ENCODE measurements at regions not wholly inside any gene's neighbourhood (a gene's known extent, or its start where the extent isn't known, plus 50 kb on each side); places are given as distances from the start of the nearest gene placed in this dataset.

DNA sequence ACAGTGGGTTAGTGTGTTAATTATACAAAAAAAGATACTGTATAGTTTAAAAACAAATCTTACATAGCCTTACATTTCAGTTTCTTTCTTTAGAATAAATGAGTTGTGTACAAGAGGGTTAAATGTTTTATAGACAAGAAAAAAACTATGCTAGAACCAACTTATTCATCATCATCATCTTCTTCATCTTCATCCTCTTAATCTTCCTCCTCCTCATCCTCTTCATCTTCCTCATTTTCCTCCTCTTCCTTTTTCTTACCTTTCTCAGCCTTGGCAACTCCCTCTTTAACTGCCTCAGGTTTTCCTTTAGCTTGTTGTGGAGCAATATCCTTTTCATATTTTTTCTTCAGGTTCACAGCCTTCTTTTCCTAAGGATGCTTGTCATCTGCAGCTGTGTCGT is 53.7 kb downstream of the RPS12 start:
- TF ChIP-seq GABPA (IDR thresholded peaks at IDR 0.05; ENCODE audit: low read depth) (no peak), POLR2AphosphoS5 (IDR thresholded peaks at IDR 0.05; ENCODE audit: low read depth) (no peak), CTCF (IDR thresholded peaks at IDR 0.05; ENCODE audit: insufficient read depth, low read length) (no peak), SPI1 (IDR thresholded peaks at IDR 0.05; ENCODE audit: borderline replicate concordance, low read depth) (no peak)
- no peak for DNase-seq (ENCODE audit: low read depth in 1 of 2, low spot score in 1 of 2)
- no peak overlapping the region for H3K27ac ChIP-seq (replicated peaks)
- no peaks in the 10 kb centered on the region for H3K27me3 ChIP-seq (ENCODE audit: insufficient read depth, poor library complexity, severe bottlenecking)
- H3K4me3 ChIP-seq (replicated peaks; ENCODE audit: insufficient read depth, low read length): no peak overlapping the region

DNA sequence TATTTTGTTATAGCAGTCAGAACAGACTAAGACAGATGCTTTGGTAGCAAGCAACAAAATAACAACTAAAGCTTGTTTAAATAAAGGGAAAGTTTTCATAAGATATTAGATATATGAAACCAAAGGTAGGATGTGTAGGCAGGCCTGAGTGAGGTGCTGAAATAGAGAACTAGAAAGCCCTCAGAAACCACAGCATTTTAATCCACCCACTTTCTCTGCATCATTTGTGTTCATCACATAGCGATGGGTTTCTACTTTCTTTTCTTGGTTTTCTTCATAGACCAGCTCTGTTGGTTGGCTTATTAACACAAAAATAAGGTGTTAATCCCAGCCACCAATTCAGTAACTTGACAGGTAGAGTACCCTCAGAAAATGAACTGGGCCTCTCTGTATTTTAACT is 58.6 kb downstream of the RPS12 start:
- H3K27ac ChIP-seq (replicated peaks): no peak overlapping the region
- no peak for DNase-seq (ENCODE audit: low read depth in 1 of 2, low spot score in 1 of 2)
- TF ChIP-seq POLR2AphosphoS5 (IDR thresholded peaks at IDR 0.05; ENCODE audit: low read depth): no peak
- TF ChIP-seq SPI1 (IDR thresholded peaks at IDR 0.05; ENCODE audit: borderline replicate concordance, low read depth): no peak
- TF ChIP-seq GABPA (IDR thresholded peaks at IDR 0.05; ENCODE audit: low read depth): no peak
- no peak for TF ChIP-seq CTCF (IDR thresholded peaks at IDR 0.05; ENCODE audit: insufficient read depth, low read length)
- TF ChIP-seq, protein P1, sequence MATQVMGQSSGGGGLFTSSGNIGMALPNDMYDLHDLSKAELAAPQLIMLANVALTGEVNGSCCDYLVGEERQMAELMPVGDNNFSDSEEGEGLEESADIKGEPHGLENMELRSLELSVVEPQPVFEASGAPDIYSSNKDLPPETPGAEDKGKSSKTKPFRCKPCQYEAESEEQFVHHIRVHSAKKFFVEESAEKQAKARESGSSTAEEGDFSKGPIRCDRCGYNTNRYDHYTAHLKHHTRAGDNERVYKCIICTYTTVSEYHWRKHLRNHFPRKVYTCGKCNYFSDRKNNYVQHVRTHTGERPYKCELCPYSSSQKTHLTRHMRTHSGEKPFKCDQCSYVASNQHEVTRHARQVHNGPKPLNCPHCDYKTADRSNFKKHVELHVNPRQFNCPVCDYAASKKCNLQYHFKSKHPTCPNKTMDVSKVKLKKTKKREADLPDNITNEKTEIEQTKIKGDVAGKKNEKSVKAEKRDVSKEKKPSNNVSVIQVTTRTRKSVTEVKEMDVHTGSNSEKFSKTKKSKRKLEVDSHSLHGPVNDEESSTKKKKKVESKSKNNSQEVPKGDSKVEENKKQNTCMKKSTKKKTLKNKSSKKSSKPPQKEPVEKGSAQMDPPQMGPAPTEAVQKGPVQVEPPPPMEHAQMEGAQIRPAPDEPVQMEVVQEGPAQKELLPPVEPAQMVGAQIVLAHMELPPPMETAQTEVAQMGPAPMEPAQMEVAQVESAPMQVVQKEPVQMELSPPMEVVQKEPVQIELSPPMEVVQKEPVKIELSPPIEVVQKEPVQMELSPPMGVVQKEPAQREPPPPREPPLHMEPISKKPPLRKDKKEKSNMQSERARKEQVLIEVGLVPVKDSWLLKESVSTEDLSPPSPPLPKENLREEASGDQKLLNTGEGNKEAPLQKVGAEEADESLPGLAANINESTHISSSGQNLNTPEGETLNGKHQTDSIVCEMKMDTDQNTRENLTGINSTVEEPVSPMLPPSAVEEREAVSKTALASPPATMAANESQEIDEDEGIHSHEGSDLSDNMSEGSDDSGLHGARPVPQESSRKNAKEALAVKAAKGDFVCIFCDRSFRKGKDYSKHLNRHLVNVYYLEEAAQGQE (IDR thresholded peaks at IDR 0.05; ENCODE audit: insufficient replicate concordance, low read depth): no peak
- H3K4me3 ChIP-seq (replicated peaks; ENCODE audit: insufficient read depth, low read length): no peak overlapping the region
- no peaks in the 10 kb centered on the region for H3K27me3 ChIP-seq (ENCODE audit: insufficient read depth, poor library complexity, severe bottlenecking)

- DNase-seq (ENCODE audit: low read depth in 1 of 2, low spot score in 1 of 2): no peak
- TF ChIP-seq SPI1 (IDR thresholded peaks at IDR 0.05; ENCODE audit: borderline replicate concordance, low read depth) (no peak), CTCF (IDR thresholded peaks at IDR 0.05; ENCODE audit: insufficient read depth, low read length) (no peak), GABPA (IDR thresholded peaks at IDR 0.05; ENCODE audit: low read depth) (no peak), POLR2AphosphoS5 (IDR thresholded peaks at IDR 0.05; ENCODE audit: low read depth) (no peak)
- TF ChIP-seq, protein P1 (IDR thresholded peaks at IDR 0.05; ENCODE audit: insufficient replicate concordance, low read depth): no peak
- H3K27ac ChIP-seq (replicated peaks): no peak overlapping the region
- no peaks in the 10 kb centered on the region for H3K27me3 ChIP-seq (ENCODE audit: insufficient read depth, poor library complexity, severe bottlenecking)
- no peak overlapping the region for H3K4me3 ChIP-seq (replicated peaks; ENCODE audit: insufficient read depth, low read length)
Measured at GRCh38 chr6:132877003-132877402, 62.6 kb downstream of the RPS12 start.

DNA sequence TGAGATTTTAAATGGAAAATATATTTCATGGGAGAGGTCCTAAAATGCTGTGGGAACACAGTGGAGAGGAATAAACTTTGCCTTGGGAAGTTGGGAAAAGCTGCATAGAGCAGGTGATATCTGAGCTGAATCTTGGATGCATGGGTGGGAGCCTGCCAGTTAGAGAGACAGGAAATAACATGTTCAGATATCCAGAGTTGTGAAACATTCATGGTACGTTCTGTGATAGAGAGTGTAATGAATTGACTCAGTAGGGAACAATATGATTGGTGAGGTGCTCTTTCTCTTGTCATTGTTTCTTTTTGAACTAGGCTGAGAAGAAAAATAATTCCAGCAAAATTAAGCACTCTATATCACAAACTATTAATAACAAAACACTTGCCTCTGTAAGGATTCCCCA is 72.8 kb downstream of the RPS12 start:
- DNase-seq (ENCODE audit: low read depth in 1 of 2, low spot score in 1 of 2): no peak
- no peak overlapping the region for H3K27ac ChIP-seq (replicated peaks)
- no peak for TF ChIP-seq SPI1 (IDR thresholded peaks at IDR 0.05; ENCODE audit: borderline replicate concordance, low read depth)
- TF ChIP-seq CTCF (IDR thresholded peaks at IDR 0.05; ENCODE audit: insufficient read depth, low read length): no peak
- TF ChIP-seq, protein P1 (IDR thresholded peaks at IDR 0.05; ENCODE audit: insufficient replicate concordance, low read depth): no peak
- H3K4me3 ChIP-seq (replicated peaks; ENCODE audit: insufficient read depth, low read length): no peak overlapping the region
- H3K27me3 ChIP-seq (ENCODE audit: insufficient read depth, poor library complexity, severe bottlenecking): no peaks in the 10 kb centered on the region

All from HL-60 (cell line).